H9 (cell line): ENCODE measurements at regions not wholly inside any gene's neighbourhood (a gene's known extent, or its start where the extent isn't known, plus 50 kb on each side); places are given as distances from the start of the nearest gene placed in this dataset.

Source experiments
- DNase-seq: peaks from one replicate; pipeline ENCODE4 v3.0.0-alpha.2; 2017
- H2AFZ ChIP-seq: one replicate; pipeline ENCODE4 v1.6.1; 2013; ENCODE audit warnings: mild to moderate bottlenecking, low read length, control low read depth, moderate library complexity
- H2AK5ac ChIP-seq: 2 replicates; pipeline ENCODE4 v1.6.1; 2013; ENCODE audit warnings: low read length, control low read depth, mixed read lengths; ENCODE audit not compliant: insufficient read length
- H2BK120ac ChIP-seq: one replicate; pipeline ENCODE4 v1.6.1; 2013; ENCODE audit warnings: low read depth, mild to moderate bottlenecking, low read length, control low read depth, inconsistent platforms; ENCODE audit not compliant: poor library complexity, severe bottlenecking
- H2BK12ac ChIP-seq: 2 replicates; pipeline ENCODE4 v1.6.1; 2013; ENCODE audit warnings: low read length, control low read depth, mixed read lengths, low read depth; ENCODE audit not compliant: insufficient read length
- H2BK15ac ChIP-seq: 2 replicates; pipeline ENCODE4 v1.6.1; 2013; ENCODE audit warnings: low read depth, low read length, control low read depth
- H2BK20ac ChIP-seq: one replicate; pipeline ENCODE4 v1.6.1; 2013; ENCODE audit warnings: low read depth, mild to moderate bottlenecking, low read length, control low read depth, inconsistent platforms; ENCODE audit not compliant: poor library complexity, severe bottlenecking
- H2BK5ac ChIP-seq: 2 replicates; pipeline ENCODE4 v1.6.1; 2013; ENCODE audit warnings: low read length, control low read depth, mixed read lengths; ENCODE audit not compliant: insufficient read length
- H3K14ac ChIP-seq: 2 replicates; pipeline ENCODE4 v1.6.1; 2013; ENCODE audit warnings: low read length, control low read depth; ENCODE audit not compliant: insufficient read depth
- H3K18ac ChIP-seq: 2 replicates; pipeline ENCODE4 v1.6.1; 2013; ENCODE audit warnings: low read depth, mild to moderate bottlenecking, mixed read lengths, low read length, control low read depth; ENCODE audit not compliant: insufficient read length
- H3K23ac ChIP-seq: 2 replicates; pipeline ENCODE4 v1.6.1; 2013; ENCODE audit warnings: low read length, control low read depth, mixed read lengths, low read depth; ENCODE audit not compliant: insufficient read length
- H3K23me2 ChIP-seq: 2 replicates; pipeline ENCODE4 v1.6.1; 2013; ENCODE audit warnings: low read depth, mild to moderate bottlenecking, mixed read lengths, low read length, control low read depth; ENCODE audit not compliant: insufficient read length, poor library complexity, severe bottlenecking
- H3K27ac ChIP-seq: 2 replicates; pipeline ENCODE4 v1.5.1; 2013; ENCODE audit warnings: low read length, control low read depth, mixed read lengths, low read depth; ENCODE audit not compliant: insufficient read length
- H3K27me3 ChIP-seq: 2 replicates; pipeline ENCODE4 v1.6.1; 2013; ENCODE audit warnings: low read length, control low read depth, inconsistent platforms; ENCODE audit not compliant: insufficient read depth
- H3K4ac ChIP-seq: 2 replicates; pipeline ENCODE4 v1.6.1; 2013; ENCODE audit warnings: low read depth, mild to moderate bottlenecking, control low read depth, inconsistent platforms, low read length, moderate library complexity
- H3K4me1 ChIP-seq: 2 replicates; pipeline ENCODE4 v1.6.1; 2013; ENCODE audit warnings: low read length, control low read depth, inconsistent platforms; ENCODE audit not compliant: insufficient read depth
- H3K4me2 ChIP-seq: 2 replicates; pipeline ENCODE4 v1.6.1; 2013; ENCODE audit warnings: low read length, control low read depth, mixed read lengths; ENCODE audit not compliant: insufficient read length, insufficient read depth
- H3K56ac ChIP-seq: 2 replicates; pipeline ENCODE4 v1.6.1; 2013; ENCODE audit warnings: low read depth, mild to moderate bottlenecking, mixed read lengths, low read length, control low read depth; ENCODE audit not compliant: insufficient read length
- H3K79me1 ChIP-seq: 2 replicates; pipeline ENCODE4 v1.6.1; 2013; ENCODE audit warnings: low read depth, mild to moderate bottlenecking, moderate library complexity, low read length, control low read depth, inconsistent platforms; ENCODE audit not compliant: insufficient read depth, poor library complexity, severe bottlenecking
- H3K79me2 ChIP-seq: 2 replicates; pipeline ENCODE4 v1.6.1; 2013; ENCODE audit warnings: low read length, control low read depth, inconsistent platforms; ENCODE audit not compliant: insufficient read depth
- H3K9ac ChIP-seq: 2 replicates; pipeline ENCODE4 v1.6.1; 2013; ENCODE audit warnings: low read length, control low read depth, mixed read lengths; ENCODE audit not compliant: insufficient read length; ENCODE audit errors: extremely low read depth
- H3K9me3 ChIP-seq: one replicate; pipeline ENCODE4 v1.6.1; 2013; ENCODE audit warnings: low read depth, low read length, inconsistent platforms; ENCODE audit not compliant: control insufficient read depth
- H3T11ph ChIP-seq: one replicate; pipeline ENCODE4 v1.6.1; 2013; ENCODE audit warnings: mild to moderate bottlenecking, low read length, control low read depth, inconsistent platforms
- H4K20me1 ChIP-seq: one replicate; pipeline ENCODE4 v1.6.1; 2013; ENCODE audit not compliant: control insufficient read depth, insufficient read length, insufficient read depth
- H4K5ac ChIP-seq: 2 replicates; pipeline ENCODE4 v1.6.1; 2013; ENCODE audit warnings: low read depth, mild to moderate bottlenecking, mixed read lengths, low read length, control low read depth; ENCODE audit not compliant: insufficient read length
- H4K8ac ChIP-seq: replicated peaks from 2 replicates; pipeline ENCODE4 v1.6.1; 2013; ENCODE audit warnings: low read length, control low read depth, mixed read lengths, low read depth; ENCODE audit not compliant: insufficient read length
- H4K91ac ChIP-seq: 2 replicates; pipeline ENCODE4 v1.6.1; 2013; ENCODE audit warnings: low read depth, mild to moderate bottlenecking, moderate library complexity, mixed read lengths, low read length, control low read depth; ENCODE audit not compliant: insufficient read length
- H3K27ac Mint-ChIP-seq, 3 experiments: 2 replicates in 2 of 3; 3 replicates in 1 of 3; pipeline ENCODE4 v1.8.0; 2020 to 2021; ENCODE audit warnings: mixed read lengths in 3 of 3, mild to moderate bottlenecking in 1 of 3, moderate library complexity in 1 of 3
- H3K27me3 Mint-ChIP-seq: 2 replicates; pipeline ENCODE4 v1.8.0; 2021; ENCODE audit warnings: low read depth, mild to moderate bottlenecking, moderate library complexity, mixed read lengths
- H3K36me3 Mint-ChIP-seq, 3 experiments: 2 replicates in 2 of 3; 3 replicates in 1 of 3; pipeline ENCODE4 v1.8.0; 2020 to 2021; ENCODE audit warnings: low read depth in 3 of 3, mixed read lengths in 3 of 3; ENCODE audit not compliant: insufficient read depth in 1 of 3
- H3K4me1 Mint-ChIP-seq, 2 experiments: 2 replicates each; pipeline ENCODE4 v1.8.0; 2020; ENCODE audit warnings: mixed read lengths in 2 of 2
- H3K4me3 Mint-ChIP-seq, 2 experiments: 2 replicates in 1 of 2; 3 replicates in 1 of 2; pipeline ENCODE4 v1.8.0; 2020 to 2021; ENCODE audit warnings: mild to moderate bottlenecking in 2 of 2, mixed read lengths in 2 of 2, moderate library complexity in 1 of 2
- H3K9me3 Mint-ChIP-seq, 2 experiments: 2 replicates in 1 of 2; 3 replicates in 1 of 2; pipeline ENCODE4 v1.8.0; 2020; ENCODE audit warnings: mild to moderate bottlenecking in 2 of 2, mixed read lengths in 2 of 2, moderate library complexity in 1 of 2
- WGBS: extraction: QIAGEN DNeasy Blood & Tissue Kit; methylation state at CpG from one replicate; pipeline ENCODE4 v1.1.7; 2013; ENCODE audit warnings: missing lambda C conversion rate, low lambda C conversion rate, mixed read lengths; ENCODE audit not compliant: insufficient read length; ENCODE audit errors: extremely low coverage; 5-methylcytosine and 5-hydroxymethylcytosine counted together
- TF ChIP-seq, protein P1 (sequence below): fragments of 200-600 bp; sonication (generic); conservative IDR thresholded peaks from 3 replicates; pipeline ENCODE4 v1.8.0; 2021; ENCODE audit warnings: antibody characterized with exemption, mild to moderate bottlenecking

- WGBS: no CpG with 5 or more reads among the region's 63 CpGs
These were observed 220.1 kb upstream of the MKLN1 start for GRCh38 chr7:131107337-131108211.

More at GRCh38 chr7:131107337-131108211, 220.1 kb upstream of the MKLN1 start:
- Mint-ChIP-seq H3K9me3 (no peaks in the 10 kb centered on the region), H3K4me1 (peaks cover 38 to 46% of the 10 kb centered on the region in 2 experiments), H3K27me3 (peaks cover 34% of the 10 kb centered on the region), H3K36me3 (no peaks in the 10 kb centered on the region), H3K4me3 (peak overlapping the region; percentile 88 to 98), H3K27ac (peak overlapping the region in 1 of 3 experiments; percentile 91; a peak in 2 of 7 replicates)
- H4K8ac ChIP-seq: no peak overlapping the region
- H3K18ac ChIP-seq: no peak overlapping the region
- DNase-seq: peak; percentile 62
- H4K20me1 ChIP-seq: no peaks in the 10 kb centered on the region
- no peak overlapping the region for H2BK15ac ChIP-seq
- H3T11ph ChIP-seq: no peak overlapping the region
- H2BK120ac ChIP-seq: no peak overlapping the region
- H3K4me1 ChIP-seq: peaks cover 10% of the 10 kb centered on the region
- no peak overlapping the region for H4K5ac ChIP-seq
- no peak overlapping the region for H2AK5ac ChIP-seq
- H3K9me3 ChIP-seq: no peaks in the 10 kb centered on the region
- peaks cover 2% of the 10 kb centered on the region; the same call in 1 of the 2 replicates for H3K79me2 ChIP-seq
- peak overlapping the region; percentile 31 for H3K9ac ChIP-seq
- H3K79me1 ChIP-seq: no peaks in the 10 kb centered on the region
- no peak overlapping the region for H2BK12ac ChIP-seq
- no peaks in the 10 kb centered on the region; the same call in 1 of the 2 replicates for H3K27me3 ChIP-seq
- peaks cover 40% of the 10 kb centered on the region for H3K23me2 ChIP-seq
- H2BK5ac ChIP-seq: no peak overlapping the region
- H2BK20ac ChIP-seq: no peak overlapping the region
- no peak overlapping the region for H3K27ac ChIP-seq
- no peak overlapping the region for H2AFZ ChIP-seq
- no peak overlapping the region for H3K56ac ChIP-seq
- no peak overlapping the region for H3K23ac ChIP-seq
- H3K4ac ChIP-seq: no peak overlapping the region
- peak overlapping the region; percentile 93 for H3K4me2 ChIP-seq
- peak overlapping the region; percentile 48 for H3K14ac ChIP-seq
- TF ChIP-seq, protein P1, sequence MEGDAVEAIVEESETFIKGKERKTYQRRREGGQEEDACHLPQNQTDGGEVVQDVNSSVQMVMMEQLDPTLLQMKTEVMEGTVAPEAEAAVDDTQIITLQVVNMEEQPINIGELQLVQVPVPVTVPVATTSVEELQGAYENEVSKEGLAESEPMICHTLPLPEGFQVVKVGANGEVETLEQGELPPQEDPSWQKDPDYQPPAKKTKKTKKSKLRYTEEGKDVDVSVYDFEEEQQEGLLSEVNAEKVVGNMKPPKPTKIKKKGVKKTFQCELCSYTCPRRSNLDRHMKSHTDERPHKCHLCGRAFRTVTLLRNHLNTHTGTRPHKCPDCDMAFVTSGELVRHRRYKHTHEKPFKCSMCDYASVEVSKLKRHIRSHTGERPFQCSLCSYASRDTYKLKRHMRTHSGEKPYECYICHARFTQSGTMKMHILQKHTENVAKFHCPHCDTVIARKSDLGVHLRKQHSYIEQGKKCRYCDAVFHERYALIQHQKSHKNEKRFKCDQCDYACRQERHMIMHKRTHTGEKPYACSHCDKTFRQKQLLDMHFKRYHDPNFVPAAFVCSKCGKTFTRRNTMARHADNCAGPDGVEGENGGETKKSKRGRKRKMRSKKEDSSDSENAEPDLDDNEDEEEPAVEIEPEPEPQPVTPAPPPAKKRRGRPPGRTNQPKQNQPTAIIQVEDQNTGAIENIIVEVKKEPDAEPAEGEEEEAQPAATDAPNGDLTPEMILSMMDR: no peak
- H4K91ac ChIP-seq: no peak overlapping the region
